Activated naive CD4-positive, alpha-beta T cell treated with anti-CD3 and anti-CD28 coated beads, Interleukin-2, amount 50 U/mL, for 24 hours (primary cell): ENCODE measurements at regions not wholly inside any gene's neighbourhood (a gene's known extent, or its start where the extent isn't known, plus 50 kb on each side); places are given as distances from the start of the nearest gene placed in this dataset.

Experiments used
- H3K27ac Mint-ChIP-seq: one replicate; pipeline ENCODE4 v1.8.0; 2021; ENCODE audit warnings: mild to moderate bottlenecking, mixed read lengths
- H3K27me3 Mint-ChIP-seq: one replicate; pipeline ENCODE4 v1.8.0; 2021; ENCODE audit warnings: mixed read lengths
- H3K36me3 Mint-ChIP-seq: one replicate; pipeline ENCODE4 v1.8.0; 2021; ENCODE audit warnings: mixed read lengths
- H3K4me1 Mint-ChIP-seq: one replicate; pipeline ENCODE4 v1.8.0; 2021; ENCODE audit warnings: mixed read lengths
- H3K4me3 Mint-ChIP-seq: one replicate; pipeline ENCODE4 v1.8.0; 2021; ENCODE audit warnings: mild to moderate bottlenecking, mixed read lengths
- H3K9me3 Mint-ChIP-seq: one replicate; pipeline ENCODE4 v1.8.0; 2021; ENCODE audit warnings: mixed read lengths

DNA sequence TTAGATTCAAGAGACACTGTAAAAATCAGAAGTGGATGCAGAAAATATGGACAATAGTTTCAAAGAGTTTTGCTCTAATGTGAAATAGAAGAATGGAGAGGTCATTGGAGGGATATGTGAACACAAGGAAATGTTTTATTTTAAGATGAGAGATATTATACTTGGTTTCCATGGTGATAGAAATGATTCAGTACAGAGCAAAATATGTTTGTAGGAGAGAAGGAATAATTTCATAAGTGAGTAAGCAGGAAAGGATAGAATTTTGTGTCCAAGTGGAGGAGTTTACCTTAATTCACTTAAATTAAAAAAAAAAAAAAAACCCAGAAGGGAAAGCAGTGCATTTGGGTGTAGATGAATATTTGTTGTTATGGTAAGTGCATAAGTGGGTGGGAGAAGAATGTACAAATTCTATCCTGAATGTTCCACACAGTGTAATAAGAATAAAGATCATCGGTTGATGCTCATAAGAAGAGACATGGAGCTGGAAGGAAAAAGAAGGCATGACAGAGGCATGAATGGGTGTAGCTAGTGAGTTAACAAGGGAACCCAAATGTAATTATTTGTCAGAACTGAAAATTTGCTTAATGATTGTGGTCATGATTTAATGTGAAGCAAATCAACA is 688.9 kb upstream of the GJE1 start:
- Mint-ChIP-seq H3K9me3 (no peaks in the 10 kb centered on the region), H3K4me1 (no peaks in the 10 kb centered on the region), H3K36me3 (no peaks in the 10 kb centered on the region), H3K27ac (no peak overlapping the region), H3K4me3 (no peak overlapping the region), H3K27me3 (no peaks in the 10 kb centered on the region)

DNA sequence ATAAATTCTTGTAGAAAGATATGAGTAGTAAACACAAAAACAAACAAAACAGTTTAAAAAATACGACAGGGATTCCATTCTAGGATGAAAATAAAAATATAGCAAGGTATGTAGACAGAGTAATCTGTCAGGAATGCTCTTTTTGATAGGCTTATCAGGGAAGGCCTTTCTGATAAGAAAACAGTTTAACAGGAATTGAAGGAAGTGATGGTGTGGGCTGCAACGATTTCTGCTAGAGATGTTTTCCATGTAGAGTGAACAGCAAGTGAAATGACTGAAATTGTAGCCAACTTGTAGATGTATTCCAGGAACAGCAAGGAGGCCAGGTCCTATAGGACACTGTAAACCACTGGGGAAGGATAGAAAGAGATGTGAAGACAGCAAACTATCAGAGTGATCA is 689.7 kb upstream of the GJE1 start:
- no peak overlapping the region for H3K27ac Mint-ChIP-seq
- H3K4me3 Mint-ChIP-seq, result no peak overlapping the region
- H3K36me3 Mint-ChIP-seq, result no peaks in the 10 kb centered on the region
- H3K9me3 Mint-ChIP-seq, result no peaks in the 10 kb centered on the region
- H3K4me1 Mint-ChIP-seq, result no peaks in the 10 kb centered on the region
- H3K27me3 Mint-ChIP-seq, result no peaks in the 10 kb centered on the region

DNA sequence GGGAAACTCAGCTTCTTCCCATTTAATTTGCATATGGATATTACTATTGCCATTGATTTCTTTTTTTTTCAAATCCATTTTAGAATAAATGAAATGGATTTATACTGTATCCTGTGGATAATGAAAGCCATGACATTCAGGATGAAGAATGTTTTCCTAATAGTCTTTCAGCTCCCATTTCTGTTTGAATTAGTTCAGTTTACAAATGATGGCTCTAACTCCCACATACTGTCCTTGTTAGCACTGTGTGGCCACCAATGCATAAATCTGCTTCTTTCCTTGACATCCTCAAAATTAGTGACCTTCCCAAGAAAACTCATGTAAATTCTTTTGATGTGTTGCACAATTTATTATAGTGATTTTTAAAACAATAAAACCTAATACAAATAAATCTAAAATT is 693.2 kb upstream of the GJE1 start:
- Mint-ChIP-seq H3K36me3 (no peaks in the 10 kb centered on the region), H3K27me3 (no peaks in the 10 kb centered on the region), H3K27ac (no peak overlapping the region), H3K4me3 (no peak overlapping the region), H3K4me1 (no peaks in the 10 kb centered on the region), H3K9me3 (no peaks in the 10 kb centered on the region)

DNA sequence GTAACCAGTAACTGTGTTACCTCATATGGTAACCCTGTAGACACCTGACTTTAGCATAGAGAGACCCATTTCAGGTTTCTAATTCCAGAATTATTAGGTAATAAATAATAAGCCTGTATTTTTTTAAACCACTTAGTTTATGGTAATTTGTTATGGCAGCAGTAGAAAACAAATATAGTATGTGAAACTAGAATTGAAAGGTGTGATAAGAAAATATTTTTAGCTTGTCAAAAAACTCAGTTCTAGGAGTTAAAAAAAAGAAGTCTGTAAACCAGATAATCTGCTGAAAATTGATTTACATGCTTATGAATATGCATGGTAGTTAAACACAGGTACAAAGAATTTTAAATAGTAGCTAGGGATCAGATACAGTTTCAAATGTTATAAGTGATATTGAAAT is 695.0 kb upstream of the GJE1 start:
- no peaks in the 10 kb centered on the region for H3K4me1 Mint-ChIP-seq
- H3K27me3 Mint-ChIP-seq, result no peaks in the 10 kb centered on the region
- H3K36me3 Mint-ChIP-seq, result no peaks in the 10 kb centered on the region
- no peak overlapping the region for H3K4me3 Mint-ChIP-seq
- no peak overlapping the region for H3K27ac Mint-ChIP-seq
- no peaks in the 10 kb centered on the region for H3K9me3 Mint-ChIP-seq

DNA sequence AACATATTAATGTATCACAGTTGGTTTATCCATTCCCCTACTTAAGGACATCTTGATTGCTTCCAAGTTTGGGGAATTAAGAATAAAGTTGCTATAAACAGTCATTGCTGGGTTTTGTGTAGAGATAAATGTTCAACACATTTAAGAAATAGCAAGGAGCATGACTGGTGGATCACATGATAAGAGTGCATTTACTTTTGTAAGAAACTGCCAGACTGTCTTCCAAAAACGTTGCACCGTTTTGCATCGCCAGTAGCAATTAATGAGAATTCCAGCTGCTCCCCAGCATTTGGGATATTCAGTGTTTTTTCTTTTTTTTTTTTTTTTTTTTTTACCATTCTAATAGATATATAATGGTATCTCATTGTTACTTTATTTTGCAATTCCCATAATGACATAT is 695.7 kb upstream of the GJE1 start:
- no peaks in the 10 kb centered on the region for H3K36me3 Mint-ChIP-seq
- no peaks in the 10 kb centered on the region for H3K9me3 Mint-ChIP-seq
- no peak overlapping the region for H3K27ac Mint-ChIP-seq
- no peaks in the 10 kb centered on the region for H3K27me3 Mint-ChIP-seq
- H3K4me1 Mint-ChIP-seq, result no peaks in the 10 kb centered on the region
- no peak overlapping the region for H3K4me3 Mint-ChIP-seq

DNA sequence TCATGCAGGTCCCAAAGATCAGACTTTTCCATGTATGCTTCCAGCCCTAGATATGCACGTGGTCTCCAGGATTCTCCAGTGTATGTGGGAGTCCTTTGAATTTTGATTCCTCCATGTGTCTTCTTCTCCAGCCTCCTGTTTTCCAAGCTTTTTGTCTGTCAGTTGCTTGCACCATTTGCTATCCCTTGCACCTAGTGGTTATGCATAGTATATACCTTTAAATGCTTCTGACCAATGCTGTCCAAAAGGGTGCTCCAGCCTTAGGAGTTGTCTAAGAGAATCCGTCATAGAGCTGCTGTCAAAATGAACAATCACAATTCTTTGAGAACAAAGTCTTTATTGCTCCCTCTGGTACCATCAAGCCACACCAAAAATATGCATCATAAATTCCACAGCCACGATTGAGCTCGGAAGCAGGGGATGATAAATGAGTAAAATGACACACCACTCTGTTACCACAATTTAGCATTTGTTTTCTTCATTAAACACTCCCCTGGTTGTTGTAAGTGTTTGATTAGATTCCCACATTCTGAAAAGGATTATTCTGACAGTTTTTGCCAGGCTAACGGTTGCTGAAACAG is 706.2 kb upstream of the GJE1 start:
- H3K36me3 Mint-ChIP-seq, result peaks cover 7% of the 10 kb centered on the region
- no peaks in the 10 kb centered on the region for H3K27me3 Mint-ChIP-seq
- H3K4me1 Mint-ChIP-seq, result no peaks in the 10 kb centered on the region
- H3K4me3 Mint-ChIP-seq, result no peak overlapping the region
- H3K9me3 Mint-ChIP-seq, result peaks cover 21% of the 10 kb centered on the region
- H3K27ac Mint-ChIP-seq, result no peak overlapping the region

DNA sequence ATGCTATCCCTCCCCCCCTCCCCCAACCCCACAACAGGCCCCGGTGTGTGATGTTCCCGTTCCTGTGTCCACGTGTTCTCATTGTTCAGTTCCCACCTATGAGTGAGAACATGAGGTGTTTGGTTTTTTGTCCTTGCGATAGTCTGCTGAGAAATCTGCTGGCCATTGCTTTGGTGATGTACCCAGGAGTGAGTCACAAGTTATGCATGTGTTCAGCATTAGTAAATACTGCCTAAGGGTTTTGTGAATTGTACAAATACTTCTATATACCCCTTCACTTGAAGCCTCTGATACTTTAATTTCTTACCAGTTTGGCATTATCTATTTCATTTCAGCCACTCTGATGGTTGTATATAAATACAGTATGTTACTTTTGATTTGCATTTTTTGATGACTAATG is 711.3 kb upstream of the GJE1 start:
- Mint-ChIP-seq H3K4me3 (no peak overlapping the region), H3K9me3 (peaks cover 12% of the 10 kb centered on the region), H3K36me3 (peaks cover 7% of the 10 kb centered on the region), H3K27me3 (no peaks in the 10 kb centered on the region), H3K27ac (no peak overlapping the region), H3K4me1 (no peaks in the 10 kb centered on the region)

DNA sequence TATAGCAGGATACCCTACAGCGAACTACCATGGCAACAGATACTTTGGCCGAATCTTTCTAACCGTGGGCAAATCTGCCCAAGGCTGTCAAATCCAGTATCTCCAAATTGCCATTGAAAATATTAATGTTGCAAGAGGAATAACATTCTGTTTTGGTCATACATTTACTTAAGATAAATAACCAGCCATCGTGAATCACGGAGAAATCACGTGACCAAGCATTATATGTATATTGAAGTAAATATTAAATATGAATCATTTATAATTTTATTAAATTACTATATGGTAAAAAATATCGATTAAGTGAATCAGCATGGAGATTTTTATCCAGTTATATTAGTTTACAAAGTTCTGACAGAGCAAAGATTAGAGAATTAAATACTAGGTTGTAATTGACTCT is 714.6 kb upstream of the GJE1 start:
- Mint-ChIP-seq H3K9me3 (no peaks in the 10 kb centered on the region), H3K27me3 (no peaks in the 10 kb centered on the region), H3K4me3 (no peak overlapping the region), H3K4me1 (no peaks in the 10 kb centered on the region), H3K27ac (no peak overlapping the region), H3K36me3 (no peaks in the 10 kb centered on the region)

DNA sequence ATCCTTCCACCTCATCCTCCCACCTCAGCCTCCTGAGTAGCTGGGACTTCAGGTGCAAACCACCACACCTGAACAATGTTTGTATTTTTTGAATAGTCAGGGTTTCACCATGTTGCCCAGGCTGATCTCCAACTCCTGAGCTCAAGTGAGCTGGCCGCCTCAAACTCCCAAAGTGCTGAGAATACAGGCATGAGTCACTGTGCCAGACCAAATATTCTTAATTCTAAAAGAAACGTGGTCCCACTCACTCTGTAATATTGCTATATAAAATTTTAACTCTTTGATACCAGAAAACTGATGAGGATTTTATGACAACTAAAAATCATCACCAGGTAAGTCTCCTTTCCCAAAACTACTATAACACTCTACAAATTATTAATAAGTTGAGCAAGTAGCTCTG is 716.8 kb upstream of the GJE1 start:
- H3K4me1 Mint-ChIP-seq, result no peaks in the 10 kb centered on the region
- no peak overlapping the region for H3K27ac Mint-ChIP-seq
- H3K27me3 Mint-ChIP-seq, result no peaks in the 10 kb centered on the region
- H3K9me3 Mint-ChIP-seq, result no peaks in the 10 kb centered on the region
- H3K4me3 Mint-ChIP-seq, result no peak overlapping the region
- no peaks in the 10 kb centered on the region for H3K36me3 Mint-ChIP-seq

DNA sequence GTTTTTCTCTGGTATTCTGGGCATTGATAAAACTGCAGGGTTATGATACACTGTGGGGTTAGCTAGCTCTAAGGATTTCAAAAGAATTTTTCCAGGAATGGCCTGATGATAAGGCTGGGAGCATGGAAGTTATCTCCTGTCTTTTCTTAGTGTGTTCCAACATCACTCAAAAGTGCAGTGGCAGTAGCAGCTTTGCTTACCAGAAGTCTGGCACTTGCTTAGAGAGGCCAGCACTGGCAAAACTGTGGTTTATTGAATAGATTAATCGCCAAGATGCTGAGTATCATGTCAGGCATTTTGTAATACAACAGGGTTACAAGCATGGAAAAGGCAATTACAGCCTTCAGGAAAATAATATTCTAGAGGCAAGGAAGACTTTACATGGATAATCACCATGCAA is 719.5 kb upstream of the GJE1 start:
- Mint-ChIP-seq H3K27me3 (no peaks in the 10 kb centered on the region), H3K4me3 (no peak overlapping the region), H3K9me3 (peaks cover 4% of the 10 kb centered on the region), H3K36me3 (no peaks in the 10 kb centered on the region), H3K4me1 (no peaks in the 10 kb centered on the region), H3K27ac (no peak overlapping the region)

DNA sequence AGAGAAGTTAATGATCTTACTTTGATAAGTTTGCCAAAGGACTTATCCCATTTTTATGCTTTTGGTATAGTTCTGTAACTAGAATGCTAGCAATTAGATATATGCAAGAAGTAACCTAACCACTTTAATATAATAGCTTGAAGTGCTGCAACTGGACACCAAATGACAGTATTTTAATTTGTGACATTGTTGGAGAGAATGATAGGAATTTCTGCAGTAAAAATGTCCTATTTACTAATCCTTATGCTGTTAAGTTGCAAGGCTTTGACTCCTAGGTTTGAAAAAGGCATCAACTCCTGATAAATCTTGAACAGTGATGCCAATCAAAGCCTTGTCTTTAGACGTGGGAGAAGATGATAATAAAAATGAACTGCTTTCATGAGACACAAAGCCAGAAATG is 726.0 kb upstream of the GJE1 start:
- Mint-ChIP-seq H3K27me3 (no peaks in the 10 kb centered on the region), H3K9me3 (peaks cover 14% of the 10 kb centered on the region), H3K4me3 (no peak overlapping the region), H3K36me3 (peaks cover 2% of the 10 kb centered on the region), H3K4me1 (peaks cover 7% of the 10 kb centered on the region), H3K27ac (no peak overlapping the region)

DNA sequence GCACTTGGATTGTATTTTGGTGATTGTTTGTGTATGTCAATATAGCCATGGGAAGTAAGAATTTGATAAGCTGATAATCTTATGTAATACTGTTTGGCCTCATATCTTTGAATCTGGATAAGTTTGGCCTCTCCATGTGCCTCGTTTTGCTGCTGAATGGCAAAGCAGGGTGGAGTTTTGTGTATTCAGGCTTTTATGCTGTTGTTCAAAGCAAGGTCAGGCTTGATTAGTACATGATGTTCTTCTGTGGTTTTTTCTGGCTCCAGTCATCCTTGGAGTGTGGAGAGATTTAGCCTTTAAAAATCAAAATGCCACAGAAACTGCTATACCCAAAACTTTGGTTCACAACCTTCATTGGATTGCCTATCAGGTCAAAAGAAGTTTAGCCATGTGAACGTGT is 728.9 kb upstream of the GJE1 start:
- no peak overlapping the region for H3K27ac Mint-ChIP-seq
- peaks cover 10% of the 10 kb centered on the region for H3K9me3 Mint-ChIP-seq

DNA sequence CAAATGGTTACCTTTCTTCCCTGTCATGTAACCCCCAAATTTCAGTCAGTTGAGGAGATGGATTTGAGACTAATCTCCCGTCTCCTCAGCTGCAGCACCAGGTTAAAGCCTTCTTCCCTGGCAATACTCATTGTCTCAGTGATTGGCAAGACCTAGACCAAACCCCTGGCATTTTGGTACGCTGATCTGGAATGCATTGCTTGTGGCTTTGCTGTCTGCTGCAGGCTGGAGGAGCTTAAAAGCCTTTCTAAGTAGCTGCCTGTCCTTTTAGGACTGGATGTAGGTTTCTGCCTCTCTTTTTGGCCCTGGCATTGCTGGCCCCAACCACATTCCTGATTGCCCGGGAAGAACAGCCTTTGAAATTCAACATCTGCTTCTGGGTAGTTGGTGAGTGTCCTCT is 729.6 kb upstream of the GJE1 start:
- H3K9me3 Mint-ChIP-seq, result peaks cover 10% of the 10 kb centered on the region
- H3K4me3 Mint-ChIP-seq, result no peak overlapping the region
- peaks cover 2% of the 10 kb centered on the region for H3K36me3 Mint-ChIP-seq
- peaks cover 7% of the 10 kb centered on the region for H3K4me1 Mint-ChIP-seq
- H3K27me3 Mint-ChIP-seq, result no peaks in the 10 kb centered on the region
- H3K27ac Mint-ChIP-seq, result no peak overlapping the region

More for the DNA sequence above, 728.9 kb upstream of the GJE1 start:
- Mint-ChIP-seq H3K36me3 (peaks cover 2% of the 10 kb centered on the region), H3K4me3 (no peak overlapping the region), H3K27me3 (no peaks in the 10 kb centered on the region), H3K4me1 (peaks cover 7% of the 10 kb centered on the region)

DNA sequence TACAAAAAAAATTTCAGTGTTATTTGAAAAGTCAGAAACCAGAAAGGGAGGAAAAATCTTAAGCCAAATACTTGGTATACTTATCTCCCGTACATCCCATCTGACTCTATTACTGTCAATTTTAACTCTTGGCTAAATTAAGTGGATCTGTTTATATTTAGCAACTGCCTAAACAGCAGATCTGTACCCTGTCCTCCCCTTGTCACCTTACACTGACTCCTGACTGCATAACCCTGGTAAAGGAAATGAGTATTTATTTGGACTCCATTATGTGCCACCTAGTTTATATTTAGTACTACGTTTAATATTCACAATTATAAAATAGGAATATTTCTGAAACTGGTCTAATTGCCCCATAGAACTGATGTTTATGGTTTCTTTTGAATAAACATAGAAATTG is 730.2 kb upstream of the GJE1 start:
- no peak overlapping the region for H3K4me3 Mint-ChIP-seq
- H3K9me3 Mint-ChIP-seq, result peaks cover 7% of the 10 kb centered on the region
- peaks cover 2% of the 10 kb centered on the region for H3K36me3 Mint-ChIP-seq
- peaks cover 7% of the 10 kb centered on the region for H3K4me1 Mint-ChIP-seq
- H3K27me3 Mint-ChIP-seq, result no peaks in the 10 kb centered on the region
- H3K27ac Mint-ChIP-seq, result no peak overlapping the region

DNA sequence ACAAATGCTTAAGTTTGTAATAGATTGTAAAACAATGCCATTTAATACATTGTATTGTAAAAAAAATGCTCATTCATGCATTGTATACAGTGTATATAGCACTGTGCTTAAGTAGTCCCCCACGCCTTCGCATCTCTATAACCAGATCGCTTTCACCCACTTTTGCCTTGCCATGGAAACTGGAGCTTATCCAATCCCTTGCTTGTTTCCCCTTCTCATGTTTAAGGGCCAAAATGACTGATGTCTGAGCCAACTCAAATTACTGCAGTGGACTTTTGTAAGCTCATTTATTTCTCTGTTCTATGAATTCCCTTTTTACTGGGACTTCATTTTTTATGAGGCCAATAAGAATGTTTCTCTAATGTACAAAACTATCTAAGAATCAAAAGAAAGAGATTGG is 730.9 kb upstream of the GJE1 start:
- H3K9me3 Mint-ChIP-seq, result peaks cover 4% of the 10 kb centered on the region
- peaks cover under 1% of the 10 kb centered on the region for H3K36me3 Mint-ChIP-seq
- H3K27me3 Mint-ChIP-seq, result no peaks in the 10 kb centered on the region
- peaks cover 7% of the 10 kb centered on the region for H3K4me1 Mint-ChIP-seq
- H3K4me3 Mint-ChIP-seq, result no peak overlapping the region
- no peak overlapping the region for H3K27ac Mint-ChIP-seq

DNA sequence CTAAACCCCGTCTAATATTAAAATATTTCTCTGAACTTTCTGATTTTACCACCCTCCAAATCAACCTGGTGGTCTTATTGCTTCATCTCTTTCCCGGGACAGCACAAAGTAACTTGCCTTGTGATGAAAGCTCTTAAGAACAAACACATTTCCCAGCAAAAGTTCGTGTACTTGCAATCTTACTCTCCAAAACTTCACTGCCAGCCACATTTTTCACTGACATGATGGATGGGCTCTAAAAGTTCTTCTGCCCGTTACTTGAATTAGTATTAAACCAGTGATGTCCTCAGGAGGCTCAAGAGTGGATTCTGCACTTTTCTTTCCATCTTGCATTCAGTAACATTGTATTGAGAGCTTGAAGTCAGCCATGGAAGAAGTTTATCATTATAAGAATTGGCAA is 731.6 kb upstream of the GJE1 start:
- no peak overlapping the region for H3K4me3 Mint-ChIP-seq

DNA sequence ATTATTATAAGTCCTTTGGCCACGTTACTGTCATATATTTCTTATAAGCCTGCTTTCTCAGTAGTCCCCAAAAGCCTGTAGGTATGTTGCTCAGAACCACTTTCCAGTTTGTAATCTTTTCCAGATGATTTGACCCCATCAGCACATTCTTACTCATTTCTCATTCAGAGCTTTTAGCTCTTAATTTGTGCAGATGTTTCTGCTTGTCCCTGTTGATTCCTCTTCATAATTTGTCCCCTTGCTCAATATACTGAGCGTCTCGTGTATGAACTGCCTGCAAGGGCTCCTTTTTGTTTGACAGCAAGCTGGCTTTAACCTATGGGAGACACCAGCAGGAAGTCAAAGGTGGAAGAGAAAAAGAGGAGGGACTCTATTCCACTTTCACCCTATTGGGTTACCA is 733.8 kb upstream of the GJE1 start:
- Mint-ChIP-seq H3K4me3 (no peak overlapping the region), H3K9me3 (no peaks in the 10 kb centered on the region), H3K4me1 (peaks cover 7% of the 10 kb centered on the region), H3K27ac (no peak overlapping the region), H3K27me3 (no peaks in the 10 kb centered on the region), H3K36me3 (no peaks in the 10 kb centered on the region)

More for the DNA sequence above, 731.6 kb upstream of the GJE1 start:
- no peak overlapping the region for H3K27ac Mint-ChIP-seq
- peaks cover 7% of the 10 kb centered on the region for H3K4me1 Mint-ChIP-seq
- H3K9me3 Mint-ChIP-seq, result no peaks in the 10 kb centered on the region
- H3K36me3 Mint-ChIP-seq, result no peaks in the 10 kb centered on the region
- no peaks in the 10 kb centered on the region for H3K27me3 Mint-ChIP-seq
